ENCODE measurements at regions not wholly inside any gene's neighbourhood (a gene's known extent, or its start where the extent isn't known, plus 50 kb on each side); places are given as distances from the start of the nearest gene placed in this dataset.
"Not testable (repeated sequence)": the region's sequence is repeated elsewhere in the genome, so short reads cannot be mapped to it uniquely, and the experiment has no call there.

GRCh38 chr1:103283841-103284669, 175.7 kb upstream of the COL11A1 start:
- no peak overlapping the region for H3K27ac Mint-ChIP-seq (ENCODE audit: unreplicated experiment)
- peaks cover 7% of the 10 kb centered on the region for H3K9me3 Mint-ChIP-seq
- TF ChIP-seq CTCF (conservative IDR thresholded peaks at IDR 0.05) = no peak
- no peak overlapping the region for H3K4me3 Mint-ChIP-seq
- no peaks in the 10 kb centered on the region for H3K27me3 Mint-ChIP-seq (ENCODE audit: low read depth)
- no peak for DNase-seq (ENCODE audit: low read depth, low spot score)
- no peaks in the 10 kb centered on the region for H3K36me3 Mint-ChIP-seq (ENCODE audit: low read depth)
- H3K4me1 Mint-ChIP-seq = no peaks in the 10 kb centered on the region

GRCh38 chr1:103283371-103283770, 175.0 kb upstream of the COL11A1 start:
- H3K36me3 Mint-ChIP-seq (ENCODE audit: low read depth) = no peaks in the 10 kb centered on the region
- no peak for TF ChIP-seq CTCF (conservative IDR thresholded peaks at IDR 0.05)
- H3K4me3 Mint-ChIP-seq = no peak overlapping the region
- no peaks in the 10 kb centered on the region for H3K27me3 Mint-ChIP-seq (ENCODE audit: low read depth)
- no peaks in the 10 kb centered on the region for H3K4me1 Mint-ChIP-seq
- no peak overlapping the region for H3K27ac Mint-ChIP-seq (ENCODE audit: unreplicated experiment)
- peaks cover 8% of the 10 kb centered on the region for H3K9me3 Mint-ChIP-seq
- DNase-seq (ENCODE audit: low read depth, low spot score) = no peak

GRCh38 chr1:103275725-103276124, 167.4 kb upstream of the COL11A1 start:
- Mint-ChIP-seq H3K27ac (ENCODE audit: unreplicated experiment) (no peak overlapping the region), H3K27me3 (ENCODE audit: low read depth) (no peaks in the 10 kb centered on the region), H3K4me1 (peaks cover 15% of the 10 kb centered on the region), H3K4me3 (no peak overlapping the region), H3K36me3 (ENCODE audit: low read depth) (no peaks in the 10 kb centered on the region), H3K9me3 (peaks cover 7% of the 10 kb centered on the region)
- no peak for TF ChIP-seq CTCF (conservative IDR thresholded peaks at IDR 0.05)
- no peak for DNase-seq (ENCODE audit: low read depth, low spot score)

- Mint-ChIP-seq H3K36me3 (ENCODE audit: low read depth) (no peaks in the 10 kb centered on the region), H3K27ac (ENCODE audit: unreplicated experiment) (peak overlapping the region; percentile 8), H3K4me3 (no peak overlapping the region), H3K9me3 (peaks cover 7% of the 10 kb centered on the region), H3K4me1 (peaks cover 15% of the 10 kb centered on the region), H3K27me3 (ENCODE audit: low read depth) (no peaks in the 10 kb centered on the region)
- no peak for DNase-seq (ENCODE audit: low read depth, low spot score)
- TF ChIP-seq CTCF (conservative IDR thresholded peaks at IDR 0.05) = no peak
These were observed 166.6 kb upstream of the COL11A1 start for GRCh38 chr1:103274886-103275285.

GRCh38 chr1:103273106-103273505, 164.8 kb upstream of the COL11A1 start:
- no peak for TF ChIP-seq CTCF (conservative IDR thresholded peaks at IDR 0.05)
- no peak overlapping the region for H3K4me3 Mint-ChIP-seq
- H3K4me1 Mint-ChIP-seq = peaks cover 15% of the 10 kb centered on the region
- H3K27me3 Mint-ChIP-seq (ENCODE audit: low read depth) = no peaks in the 10 kb centered on the region
- DNase-seq (ENCODE audit: low read depth, low spot score) = no peak
- peaks cover 6% of the 10 kb centered on the region for H3K9me3 Mint-ChIP-seq
- H3K27ac Mint-ChIP-seq (ENCODE audit: unreplicated experiment) = no peak overlapping the region
- H3K36me3 Mint-ChIP-seq (ENCODE audit: low read depth) = no peaks in the 10 kb centered on the region

GRCh38 chr1:103271471-103271870, 163.1 kb upstream of the COL11A1 start:
- not testable (repeated sequence) for DNase-seq (ENCODE audit: low read depth, low spot score); H3K27me3 Mint-ChIP-seq (ENCODE audit: low read depth); H3K27ac Mint-ChIP-seq (ENCODE audit: unreplicated experiment); H3K4me3 Mint-ChIP-seq; H3K36me3 Mint-ChIP-seq (ENCODE audit: low read depth)
- Mint-ChIP-seq H3K9me3 (peaks cover 10% of the 10 kb centered on the region), H3K4me1 (peaks cover 15% of the 10 kb centered on the region)

Data from neural crest cell (in vitro differentiated cells).